B cell (primary cell): ENCODE measurements at regions not wholly inside any gene's neighbourhood (a gene's known extent, or its start where the extent isn't known, plus 50 kb on each side); places are given as distances from the start of the nearest gene placed in this dataset.

ENCODE experiments used
- EZH2 ChIP-seq: IDR thresholded peaks from 2 replicates; pipeline ENCODE4 v1.6.1; 2012; ENCODE audit warnings: borderline replicate concordance, low read depth, mild to moderate bottlenecking, moderate library complexity, low read length; ENCODE audit not compliant: insufficient read depth, poor library complexity, severe bottlenecking
- TF ChIP-seq, protein P1 (sequence below): fragments of 200-600 bp; IDR thresholded peaks from one replicate; pipeline ENCODE4 v1.8.0; 2022; ENCODE audit warnings: antibody characterized with exemption, mild to moderate bottlenecking

DNA sequence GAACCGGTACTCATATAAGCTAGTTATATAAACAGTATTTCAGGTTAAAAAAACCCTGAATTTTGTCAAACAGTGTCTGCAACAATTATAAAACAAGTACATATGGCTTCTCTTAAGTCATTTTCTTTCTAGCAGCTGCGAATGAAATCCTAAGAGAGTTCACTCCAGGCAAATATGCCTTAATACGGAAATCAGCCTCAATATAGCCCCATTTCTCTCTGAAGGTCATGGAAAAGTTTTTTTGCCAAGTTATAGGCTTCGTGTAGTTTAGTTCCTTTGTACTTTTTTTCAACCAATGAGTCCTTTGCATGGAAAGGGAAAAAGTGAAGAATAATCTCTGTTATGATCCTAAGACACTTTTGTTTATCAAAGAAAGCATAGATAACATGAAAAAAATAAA lies 848.0 kb upstream of the ACO1 start:
- TF ChIP-seq, protein P1, sequence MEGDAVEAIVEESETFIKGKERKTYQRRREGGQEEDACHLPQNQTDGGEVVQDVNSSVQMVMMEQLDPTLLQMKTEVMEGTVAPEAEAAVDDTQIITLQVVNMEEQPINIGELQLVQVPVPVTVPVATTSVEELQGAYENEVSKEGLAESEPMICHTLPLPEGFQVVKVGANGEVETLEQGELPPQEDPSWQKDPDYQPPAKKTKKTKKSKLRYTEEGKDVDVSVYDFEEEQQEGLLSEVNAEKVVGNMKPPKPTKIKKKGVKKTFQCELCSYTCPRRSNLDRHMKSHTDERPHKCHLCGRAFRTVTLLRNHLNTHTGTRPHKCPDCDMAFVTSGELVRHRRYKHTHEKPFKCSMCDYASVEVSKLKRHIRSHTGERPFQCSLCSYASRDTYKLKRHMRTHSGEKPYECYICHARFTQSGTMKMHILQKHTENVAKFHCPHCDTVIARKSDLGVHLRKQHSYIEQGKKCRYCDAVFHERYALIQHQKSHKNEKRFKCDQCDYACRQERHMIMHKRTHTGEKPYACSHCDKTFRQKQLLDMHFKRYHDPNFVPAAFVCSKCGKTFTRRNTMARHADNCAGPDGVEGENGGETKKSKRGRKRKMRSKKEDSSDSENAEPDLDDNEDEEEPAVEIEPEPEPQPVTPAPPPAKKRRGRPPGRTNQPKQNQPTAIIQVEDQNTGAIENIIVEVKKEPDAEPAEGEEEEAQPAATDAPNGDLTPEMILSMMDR, result no peak
- no peak for TF ChIP-seq EZH2
